Neural progenitor cell (in vitro differentiated cells): ENCODE measurements at regions not wholly inside any gene's neighbourhood (a gene's known extent, or its start where the extent isn't known, plus 50 kb on each side); places are given as distances from the start of the nearest gene placed in this dataset.

ENCODE experiments used
- DNase-seq: peaks from one replicate; pipeline ENCODE4 v3.0.0-alpha.2; 2016; ENCODE audit warnings: low spot score
- H2AFZ ChIP-seq: fragments of 200-600 bp; sonication (generic); replicated peaks from 2 replicates; pipeline ENCODE4 v1.6.1; 2016; ENCODE audit warnings: antibody characterized with exemption
- H3F3A ChIP-seq: fragments of 200-600 bp; sonication (generic); 2 replicates; pipeline ENCODE4 v1.6.1; 2016; ENCODE audit warnings: antibody characterized with exemption, low read depth
- H3K27ac ChIP-seq: fragments of 200-600 bp; sonication (generic); 2 replicates; pipeline ENCODE4 v1.5.1; 2016; ENCODE audit warnings: mild to moderate bottlenecking
- H3K27me3 ChIP-seq: fragments of 200-600 bp; sonication (generic); 2 replicates; pipeline ENCODE4 v1.6.1; 2016; ENCODE audit warnings: mild to moderate bottlenecking, moderate library complexity
- H3K36me3 ChIP-seq: fragments of 200-600 bp; sonication (generic); 2 replicates; pipeline ENCODE4 v1.5.1; 2016
- H3K4me1 ChIP-seq: fragments of 200-600 bp; sonication (generic); 2 replicates; pipeline ENCODE4 v1.6.1; 2016; ENCODE audit warnings: mixed run types
- H3K4me2 ChIP-seq: fragments of 200-600 bp; sonication (generic); 2 replicates; pipeline ENCODE4 v1.6.1; 2016
- H3K4me3 ChIP-seq: fragments of 200-600 bp; sonication (generic); 2 replicates; pipeline ENCODE4 v1.5.1; 2016
- H3K79me2 ChIP-seq: fragments of 200-600 bp; sonication (generic); 2 replicates; pipeline ENCODE4 v1.6.1; 2016; ENCODE audit warnings: low read depth
- H3K9ac ChIP-seq: fragments of 200-600 bp; sonication (generic); 2 replicates; pipeline ENCODE4 v1.6.1; 2016
- H3K9me3 ChIP-seq: fragments of 200-600 bp; sonication (generic); 2 replicates; pipeline ENCODE4 v1.5.1; 2016; ENCODE audit warnings: low read depth
- H4K20me1 ChIP-seq: fragments of 200-600 bp; sonication (generic); 2 replicates; pipeline ENCODE4 v1.6.1; 2016; ENCODE audit warnings: low read depth
- H3K27ac Mint-ChIP-seq: 3 replicates; pipeline ENCODE4 v1.8.0; 2021; ENCODE audit warnings: mixed read lengths
- H3K27me3 Mint-ChIP-seq: 2 replicates; pipeline ENCODE4 v1.8.0; 2022; ENCODE audit warnings: low read depth, mild to moderate bottlenecking, inconsistent platforms, moderate library complexity, mixed read lengths; ENCODE audit not compliant: insufficient read depth
- H3K36me3 Mint-ChIP-seq: 3 replicates; pipeline ENCODE4 v1.8.0; 2021; ENCODE audit warnings: mixed read lengths
- H3K4me1 Mint-ChIP-seq: 3 replicates; pipeline ENCODE4 v1.8.0; 2021; ENCODE audit warnings: mixed read lengths
- H3K4me3 Mint-ChIP-seq: 3 replicates; pipeline ENCODE4 v1.8.0; 2021; ENCODE audit warnings: mild to moderate bottlenecking, moderate library complexity, mixed read lengths
- H3K9me3 Mint-ChIP-seq: 3 replicates; pipeline ENCODE4 v1.8.0; 2020; ENCODE audit warnings: mixed read lengths
- EZH2 ChIP-seq: fragments of 200-600 bp; sonication (generic); IDR thresholded peaks from 2 replicates; pipeline ENCODE4 v1.6.1; 2017; ENCODE audit warnings: antibody characterized with exemption, mild to moderate bottlenecking, moderate library complexity
- EZH2phosphoT487 ChIP-seq: fragments of 200-600 bp; sonication (generic); IDR thresholded peaks from 2 replicates; pipeline ENCODE4 v1.6.1; 2017; ENCODE audit warnings: antibody characterized with exemption
- TF ChIP-seq, protein P1 (sequence below): fragments of 200-600 bp; sonication (generic); IDR thresholded peaks from 2 replicates; pipeline ENCODE4 v1.5.1; 2017; ENCODE audit warnings: antibody characterized with exemption, mild to moderate bottlenecking

DNA sequence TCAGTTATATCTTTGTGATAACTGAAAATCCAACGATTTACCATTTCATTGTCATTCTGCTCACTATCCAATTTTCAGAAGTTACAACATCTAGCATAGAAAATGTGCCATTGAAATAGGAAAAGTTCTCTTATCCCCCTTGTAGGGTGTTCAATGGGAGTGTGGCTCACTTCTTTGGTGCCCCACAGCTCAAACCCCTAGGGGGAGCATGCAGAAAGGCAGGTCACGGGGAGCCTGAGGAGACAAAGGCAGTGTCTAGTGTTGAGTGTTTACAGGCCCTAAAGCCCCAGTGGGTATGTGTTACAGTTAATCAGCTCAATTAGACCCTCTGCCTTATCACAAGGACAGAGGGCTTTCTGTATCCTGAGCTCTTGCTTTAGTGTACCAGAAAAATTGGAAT lies 243.4 kb upstream of the GRID2 start:
- no peak overlapping the region for H3K27ac ChIP-seq
- H3K9me3 ChIP-seq, result no peaks in the 10 kb centered on the region
- Mint-ChIP-seq H3K27ac (no peak overlapping the region), H3K4me3 (no peak overlapping the region), H3K4me1 (no peaks in the 10 kb centered on the region), H3K9me3 (no peaks in the 10 kb centered on the region), H3K36me3 (no peaks in the 10 kb centered on the region), H3K27me3 (peaks cover 6% of the 10 kb centered on the region)
- no peak overlapping the region for H3K4me3 ChIP-seq
- TF ChIP-seq, protein P1, sequence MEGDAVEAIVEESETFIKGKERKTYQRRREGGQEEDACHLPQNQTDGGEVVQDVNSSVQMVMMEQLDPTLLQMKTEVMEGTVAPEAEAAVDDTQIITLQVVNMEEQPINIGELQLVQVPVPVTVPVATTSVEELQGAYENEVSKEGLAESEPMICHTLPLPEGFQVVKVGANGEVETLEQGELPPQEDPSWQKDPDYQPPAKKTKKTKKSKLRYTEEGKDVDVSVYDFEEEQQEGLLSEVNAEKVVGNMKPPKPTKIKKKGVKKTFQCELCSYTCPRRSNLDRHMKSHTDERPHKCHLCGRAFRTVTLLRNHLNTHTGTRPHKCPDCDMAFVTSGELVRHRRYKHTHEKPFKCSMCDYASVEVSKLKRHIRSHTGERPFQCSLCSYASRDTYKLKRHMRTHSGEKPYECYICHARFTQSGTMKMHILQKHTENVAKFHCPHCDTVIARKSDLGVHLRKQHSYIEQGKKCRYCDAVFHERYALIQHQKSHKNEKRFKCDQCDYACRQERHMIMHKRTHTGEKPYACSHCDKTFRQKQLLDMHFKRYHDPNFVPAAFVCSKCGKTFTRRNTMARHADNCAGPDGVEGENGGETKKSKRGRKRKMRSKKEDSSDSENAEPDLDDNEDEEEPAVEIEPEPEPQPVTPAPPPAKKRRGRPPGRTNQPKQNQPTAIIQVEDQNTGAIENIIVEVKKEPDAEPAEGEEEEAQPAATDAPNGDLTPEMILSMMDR, result peak; percentile 40
- no peak for TF ChIP-seq EZH2phosphoT487
- H3K4me2 ChIP-seq, result no peak overlapping the region
- peak; percentile 41 for DNase-seq
- no peaks in the 10 kb centered on the region for H3F3A ChIP-seq
- no peaks in the 10 kb centered on the region for H3K36me3 ChIP-seq
- no peaks in the 10 kb centered on the region for H4K20me1 ChIP-seq
- peak overlapping the region; percentile 68 for H2AFZ ChIP-seq
- no peaks in the 10 kb centered on the region for H3K79me2 ChIP-seq
- no peak overlapping the region for H3K9ac ChIP-seq
- H3K27me3 ChIP-seq, result no peaks in the 10 kb centered on the region
- no peaks in the 10 kb centered on the region for H3K4me1 ChIP-seq

DNA sequence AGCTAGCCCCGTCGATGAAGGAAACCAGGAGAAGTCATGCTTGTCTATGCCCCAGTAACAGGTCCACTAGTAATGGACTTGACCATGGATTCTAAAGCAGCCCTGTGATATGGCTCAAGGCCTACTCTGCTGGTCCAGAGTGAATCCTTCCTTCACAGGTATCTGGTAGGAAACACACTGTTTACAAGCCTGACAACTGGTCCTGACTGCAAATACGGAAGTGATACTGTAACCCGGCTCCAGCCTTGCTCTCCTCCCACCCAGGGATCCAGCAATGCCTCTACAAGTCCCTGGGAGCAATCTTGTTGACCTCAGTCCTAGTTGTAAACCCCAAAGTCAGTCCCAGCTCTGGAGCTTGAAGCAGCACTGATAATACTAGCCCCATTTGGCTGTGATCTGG lies 239.2 kb upstream of the GRID2 start:
- Histone ChIP-seq H3K4me3 (no peak overlapping the region), H3K9me3 (no peaks in the 10 kb centered on the region), H3K27ac (no peak overlapping the region), H3K4me1 (no peaks in the 10 kb centered on the region), H3K79me2 (no peaks in the 10 kb centered on the region), H3K27me3 (no peaks in the 10 kb centered on the region), H3K9ac (no peak overlapping the region), H4K20me1 (no peaks in the 10 kb centered on the region), H3F3A (no peaks in the 10 kb centered on the region), H3K4me2 (no peak overlapping the region), H3K36me3 (no peaks in the 10 kb centered on the region), H2AFZ (no peak overlapping the region)
- TF ChIP-seq, protein P1, result no peak
- no peak for TF ChIP-seq EZH2phosphoT487
- no peak for TF ChIP-seq EZH2
- Mint-ChIP-seq H3K36me3 (no peaks in the 10 kb centered on the region), H3K9me3 (peaks cover 4% of the 10 kb centered on the region), H3K4me3 (no peak overlapping the region), H3K27me3 (peaks cover 4% of the 10 kb centered on the region), H3K4me1 (no peaks in the 10 kb centered on the region), H3K27ac (no peak overlapping the region)
- DNase-seq, result no peak

DNA sequence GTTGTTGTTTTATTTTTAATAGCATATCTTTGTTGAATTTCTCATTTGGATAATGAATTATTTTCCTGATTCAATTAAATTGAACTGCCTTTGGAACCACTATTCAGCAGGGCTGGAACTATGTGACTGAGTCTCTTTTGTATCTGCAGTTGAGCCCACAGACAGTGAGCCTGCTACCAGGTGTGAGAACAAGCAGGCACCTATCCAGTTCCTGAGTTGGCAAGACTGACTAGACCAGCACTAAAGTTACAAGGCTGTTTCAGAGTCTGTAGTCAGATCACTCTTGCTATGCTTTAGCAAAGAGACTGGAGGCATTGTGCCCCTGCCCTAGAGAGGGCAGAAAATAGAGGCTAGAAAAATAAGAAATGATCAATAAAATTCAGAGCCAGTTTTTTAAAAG lies 237.3 kb upstream of the GRID2 start:
- H3K9me3 ChIP-seq, result peaks cover 6% of the 10 kb centered on the region
- H3K4me2 ChIP-seq, result no peak overlapping the region
- H4K20me1 ChIP-seq, result no peaks in the 10 kb centered on the region
- Mint-ChIP-seq H3K9me3 (peaks cover 17% of the 10 kb centered on the region), H3K27me3 (no peaks in the 10 kb centered on the region), H3K36me3 (peaks cover 1% of the 10 kb centered on the region), H3K27ac (no peak overlapping the region), H3K4me3 (no peak overlapping the region), H3K4me1 (no peaks in the 10 kb centered on the region)
- no peak overlapping the region for H3K4me3 ChIP-seq
- H3K79me2 ChIP-seq, result no peaks in the 10 kb centered on the region
- H3K27ac ChIP-seq, result no peak overlapping the region
- no peaks in the 10 kb centered on the region for H3K4me1 ChIP-seq
- TF ChIP-seq EZH2phosphoT487, result no peak
- TF ChIP-seq EZH2, result no peak
- TF ChIP-seq, protein P1, result no peak
- H3F3A ChIP-seq, result no peaks in the 10 kb centered on the region
- DNase-seq, result no peak
- no peak overlapping the region for H2AFZ ChIP-seq
- H3K9ac ChIP-seq, result no peak overlapping the region
- no peaks in the 10 kb centered on the region for H3K27me3 ChIP-seq
- H3K36me3 ChIP-seq, result no peaks in the 10 kb centered on the region

DNA sequence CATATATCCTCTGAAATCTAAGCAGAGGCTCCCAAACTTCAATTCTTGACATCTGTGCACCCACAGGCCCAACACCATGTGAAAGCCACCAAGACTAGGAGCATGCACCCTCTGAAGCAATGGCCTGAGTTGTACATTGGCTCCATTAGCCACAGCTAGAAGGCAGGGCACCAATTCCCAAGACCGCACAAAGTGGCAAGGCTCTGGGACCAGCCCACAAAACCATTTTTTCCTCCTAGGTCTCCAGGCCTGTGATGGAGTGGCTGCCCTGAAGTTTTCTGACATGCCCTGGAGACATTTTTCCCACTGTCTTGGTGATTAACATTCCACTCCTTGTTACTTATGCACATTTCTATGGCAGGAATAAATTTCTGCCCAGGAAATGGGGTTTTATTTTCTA lies 232.2 kb upstream of the GRID2 start:
- Histone ChIP-seq H3K27me3 (no peaks in the 10 kb centered on the region), H3K27ac (no peak overlapping the region), H3F3A (no peaks in the 10 kb centered on the region), H3K4me3 (no peak overlapping the region), H3K9ac (no peak overlapping the region), H2AFZ (no peak overlapping the region), H4K20me1 (no peaks in the 10 kb centered on the region), H3K79me2 (no peaks in the 10 kb centered on the region), H3K36me3 (no peaks in the 10 kb centered on the region), H3K4me1 (no peaks in the 10 kb centered on the region), H3K4me2 (no peak overlapping the region), H3K9me3 (peaks cover 9% of the 10 kb centered on the region)
- DNase-seq, result no peak
- Mint-ChIP-seq H3K27ac (no peak overlapping the region), H3K9me3 (peaks cover 35% of the 10 kb centered on the region), H3K4me3 (no peak overlapping the region), H3K36me3 (peaks cover 1% of the 10 kb centered on the region), H3K27me3 (no peaks in the 10 kb centered on the region), H3K4me1 (no peaks in the 10 kb centered on the region)
- TF ChIP-seq, protein P1, result no peak
- TF ChIP-seq EZH2phosphoT487, result no peak
- TF ChIP-seq EZH2, result no peak
